Fibroblast of gingiva (primary cell): ENCODE measurements at regions not wholly inside any gene's neighbourhood (a gene's known extent, or its start where the extent isn't known, plus 50 kb on each side); places are given as distances from the start of the nearest gene placed in this dataset.
A peak's percentile ranks its signal among the peaks of the same experiment; 100 is the strongest.

Experiments
- DNase-seq: peaks from one replicate; pipeline ENCODE4 v3.0.0-alpha.2; 2011; ENCODE audit warnings: low read depth

GRCh38 chr5:126315341-126315740 lies 107.9 kb upstream of the GRAMD2B start:
- DNase-seq, result no peak

DNA sequence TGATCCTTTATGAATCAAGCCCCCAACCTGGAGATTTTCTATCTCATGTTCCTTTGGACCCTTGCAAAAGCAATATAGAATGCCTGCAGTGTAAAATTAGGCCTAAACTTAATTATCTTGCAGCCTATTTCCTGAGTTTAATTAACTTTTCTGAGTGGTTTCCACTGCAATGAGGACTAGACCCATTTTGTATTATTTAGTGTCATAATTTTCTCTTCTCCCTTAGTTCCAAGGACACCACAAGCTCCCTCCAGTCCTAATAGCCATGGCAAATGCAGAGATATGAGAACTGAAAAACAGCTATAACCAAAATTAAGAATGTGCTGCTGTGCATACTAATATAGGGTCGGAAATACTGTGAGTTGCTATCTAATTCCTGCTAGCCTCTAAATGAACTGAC lies 90.9 kb upstream of the GRAMD2B start:
- DNase-seq, result no peak

- no peak for DNase-seq
Measured at GRCh38 chr5:126334760-126335159, 88.4 kb upstream of the GRAMD2B start.

DNA sequence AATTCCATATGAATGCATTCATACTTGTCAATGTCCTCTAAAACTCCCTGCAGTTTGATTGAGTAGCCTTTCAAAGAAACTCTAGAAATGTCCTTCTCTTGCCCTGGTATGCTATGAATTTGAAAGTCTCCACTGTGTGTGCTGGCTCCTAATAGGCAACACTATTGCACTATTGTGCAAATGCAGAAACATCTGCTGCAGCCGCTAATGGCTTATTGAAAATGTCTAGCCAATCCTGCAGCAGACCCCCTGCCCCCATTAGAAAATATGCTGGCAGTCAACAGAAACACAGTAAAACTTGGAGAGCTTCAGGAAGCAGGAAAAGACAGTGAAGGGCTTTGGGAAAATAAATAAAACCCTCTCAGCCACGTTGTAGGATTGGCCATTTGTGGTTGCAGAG lies 87.3 kb upstream of the GRAMD2B start:
- peak; percentile 45 for DNase-seq

DNA sequence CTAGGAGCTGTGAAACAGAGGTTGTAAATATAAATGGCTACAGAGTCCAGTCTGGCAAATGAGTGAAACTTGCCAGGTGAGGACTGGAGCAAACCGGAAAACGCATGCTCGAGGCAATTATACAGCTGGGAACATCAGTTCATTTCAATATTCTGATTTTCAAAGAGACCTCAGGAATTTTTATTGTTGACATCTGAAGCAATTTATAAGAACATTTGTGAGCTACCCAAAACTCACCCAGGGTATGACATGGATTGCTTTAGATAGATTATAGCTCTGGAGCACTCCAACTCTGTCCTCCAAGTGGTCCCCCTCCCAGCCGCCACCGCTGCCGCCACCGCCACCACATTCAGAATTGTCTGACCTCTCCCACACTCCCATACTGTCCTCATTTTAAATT lies 84.6 kb upstream of the GRAMD2B start:
- no peak for DNase-seq

DNA sequence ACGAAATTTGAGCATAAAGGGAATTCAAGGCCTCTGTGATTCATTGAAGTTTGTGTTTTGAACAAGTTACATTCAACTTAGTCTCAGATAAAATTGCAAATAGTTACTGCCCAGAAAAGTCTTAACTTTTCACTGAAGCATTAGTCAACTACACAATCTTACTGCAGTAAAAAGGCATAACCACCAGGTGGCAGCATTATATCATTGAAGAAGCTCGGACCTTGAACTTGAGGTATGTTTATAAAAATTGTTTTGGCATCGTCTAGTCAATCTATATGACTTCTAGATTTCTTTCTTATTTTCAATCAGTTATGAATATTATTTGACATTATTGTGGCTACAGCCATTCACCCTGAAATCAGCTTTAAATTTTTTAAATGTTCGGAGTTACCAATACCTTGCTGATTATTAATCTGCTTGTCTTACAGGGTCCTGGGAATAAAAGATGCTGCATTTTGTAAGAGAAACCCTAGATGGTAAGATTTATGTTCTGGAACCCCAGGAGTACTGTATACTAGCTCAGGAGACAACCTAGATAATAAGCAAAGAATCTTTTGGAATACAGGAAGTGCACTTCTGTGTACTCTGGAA lies 83.9 kb upstream of the GRAMD2B start:
- peak; percentile 62 for DNase-seq

GRCh38 chr5:126341906-126342630 lies 81.1 kb upstream of the GRAMD2B start:
- no peak for DNase-seq

DNA sequence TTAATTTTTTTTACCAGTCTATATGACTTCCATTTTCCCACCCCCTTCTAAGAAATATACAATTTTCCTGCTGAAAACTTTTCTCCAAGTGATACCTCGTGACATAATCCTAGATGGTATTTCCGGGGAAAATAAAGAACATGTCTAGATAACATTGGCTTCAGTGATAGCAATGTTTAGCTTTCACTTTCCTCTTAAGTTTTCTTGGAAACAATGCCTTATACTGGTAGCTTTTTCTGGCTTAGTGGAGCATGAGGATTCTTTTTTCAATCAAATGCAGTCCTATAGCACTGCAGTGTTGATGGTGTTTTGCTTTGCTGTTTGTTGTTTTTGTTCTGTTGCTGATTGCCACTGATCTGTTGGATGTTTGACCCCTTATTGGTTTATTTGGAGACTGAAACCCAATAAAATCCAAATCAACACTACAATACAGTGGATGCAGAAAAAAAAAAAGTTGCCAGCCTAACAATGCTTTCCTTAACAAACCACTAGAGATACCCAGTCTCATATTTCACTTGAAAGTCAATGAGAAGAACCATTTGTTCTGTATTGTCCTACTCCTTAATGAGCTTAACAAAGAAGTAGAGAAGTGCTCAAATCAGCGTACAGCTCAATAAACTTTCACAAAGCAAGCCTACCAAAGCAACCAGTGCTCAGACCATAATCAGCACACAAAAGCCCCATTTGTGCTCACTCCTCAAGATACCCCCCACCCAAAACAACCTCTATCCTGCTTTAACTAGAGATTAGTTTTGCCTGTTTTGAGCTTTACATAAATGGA lies 74.2 kb upstream of the GRAMD2B start:
- DNase-seq, result no peak

GRCh38 chr5:126351153-126351552 lies 72.1 kb upstream of the GRAMD2B start:
- peak; percentile 34 for DNase-seq

DNA sequence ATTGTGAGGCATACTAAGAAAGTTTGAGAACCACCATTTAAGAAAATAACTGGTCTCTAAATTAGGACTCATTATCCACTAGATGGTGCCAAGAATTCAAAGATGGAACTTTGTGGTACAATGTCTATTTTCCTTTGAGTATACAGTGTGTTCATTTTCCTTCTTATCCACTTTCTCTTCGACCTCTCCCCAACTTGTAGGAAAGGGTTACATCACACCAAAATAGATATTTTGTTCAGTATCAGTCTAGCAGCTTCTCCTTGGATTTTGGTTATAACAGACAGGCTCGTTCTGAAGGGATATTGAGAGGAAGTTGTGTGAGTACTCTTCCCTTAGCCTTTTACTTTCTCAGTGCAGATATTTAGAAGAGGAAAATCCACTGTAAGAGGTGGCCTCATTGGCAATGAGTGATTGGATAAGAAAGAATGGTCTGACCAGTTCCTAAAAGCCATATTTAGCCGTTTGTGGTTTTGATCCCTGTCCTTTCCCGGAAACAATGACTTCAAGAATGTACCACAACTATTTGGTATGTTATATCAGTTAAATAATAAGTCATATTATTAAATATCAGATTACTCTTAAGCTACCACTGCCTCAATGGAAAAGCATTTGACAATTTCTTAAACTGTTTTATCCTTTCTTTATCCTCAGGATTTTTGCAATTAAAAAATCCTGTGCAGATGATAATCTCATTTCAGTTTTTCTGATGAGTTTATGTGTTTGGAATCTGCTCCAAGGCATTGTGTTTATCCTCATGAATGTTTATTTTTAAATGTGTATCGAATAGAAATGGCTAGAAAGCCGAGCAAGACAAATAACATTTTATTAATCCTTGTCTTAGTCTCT lies 69.0 kb upstream of the GRAMD2B start:
- peak; percentile 98 for DNase-seq

DNA sequence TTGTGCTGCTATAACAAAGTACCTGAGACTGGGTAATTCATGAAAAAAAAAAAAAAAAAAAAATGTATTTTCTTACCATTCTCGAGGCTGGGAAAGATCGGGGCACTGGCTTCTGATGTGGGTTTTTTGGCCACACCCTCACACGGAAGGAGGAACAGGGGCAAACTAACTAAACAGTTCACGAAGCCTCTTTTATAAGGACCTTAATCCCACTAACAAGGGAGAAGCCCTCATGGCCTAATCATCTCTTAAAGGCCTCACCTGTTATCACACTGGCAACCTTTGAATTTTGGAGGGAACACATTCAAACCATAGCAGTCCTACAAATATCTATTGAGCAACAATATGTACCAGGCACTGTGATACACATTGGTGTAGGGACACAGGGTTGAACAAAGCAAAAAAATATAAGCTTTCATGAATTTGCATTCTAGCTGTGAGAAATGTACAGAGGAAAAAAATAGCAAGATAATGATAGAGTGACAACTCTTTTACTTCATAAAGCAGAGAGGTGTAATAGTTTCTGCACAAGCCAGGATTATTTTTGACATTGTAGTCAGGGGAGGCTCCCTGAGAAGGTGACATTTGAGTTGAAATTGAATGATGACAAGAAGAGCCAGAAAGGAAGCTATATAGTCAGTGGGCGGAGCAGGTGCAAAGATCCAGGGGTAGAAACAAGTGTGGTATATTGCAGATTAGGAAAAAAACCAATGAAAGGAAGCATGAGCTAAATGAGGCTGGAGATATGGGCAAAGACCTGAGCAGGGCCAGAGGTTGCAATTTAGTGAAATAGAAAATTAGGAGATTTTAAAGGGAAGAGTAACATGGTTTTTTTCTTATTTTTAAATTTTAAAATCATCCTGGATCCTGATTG lies 68.1 kb upstream of the GRAMD2B start:
- DNase-seq, result no peak

- DNase-seq, result no peak
Measured at GRCh38 chr5:126355940-126356339, 67.3 kb upstream of the GRAMD2B start.

DNA sequence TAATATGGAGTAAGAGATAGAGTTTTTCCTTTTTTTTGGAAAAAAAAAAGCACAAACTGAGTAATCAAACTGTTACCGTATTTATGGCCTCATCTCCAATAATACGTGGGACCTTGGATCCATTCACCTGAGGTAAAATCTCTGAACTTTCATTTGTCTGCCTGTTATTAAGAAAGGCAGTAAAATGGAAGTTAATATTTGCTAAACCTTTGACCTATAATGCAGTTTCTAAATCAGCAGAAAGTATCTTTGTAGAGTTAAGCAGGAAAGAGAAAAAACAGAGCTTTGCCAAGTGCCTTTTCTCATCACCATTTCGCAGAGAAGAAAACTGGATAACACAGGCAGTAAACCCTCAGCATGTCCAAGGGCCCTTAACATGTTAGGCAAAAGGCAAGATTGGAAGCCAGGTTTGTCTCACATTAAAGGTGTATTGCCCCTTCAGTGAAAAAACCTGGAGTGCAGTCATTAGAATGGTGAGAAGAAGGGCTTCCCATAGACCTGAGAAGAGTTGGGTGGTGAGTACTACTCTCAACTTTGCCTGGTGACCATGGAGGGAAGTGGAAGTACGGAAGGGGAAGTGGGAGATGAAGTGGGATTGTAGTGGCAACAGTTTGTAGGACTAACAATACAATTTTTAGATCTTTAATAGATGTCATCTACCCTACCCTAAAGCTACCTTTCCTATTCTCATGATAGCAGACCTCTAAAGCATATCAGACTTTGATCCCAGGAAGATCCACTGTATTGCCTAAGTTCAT lies 65.4 kb upstream of the GRAMD2B start:
- no peak for DNase-seq

DNA sequence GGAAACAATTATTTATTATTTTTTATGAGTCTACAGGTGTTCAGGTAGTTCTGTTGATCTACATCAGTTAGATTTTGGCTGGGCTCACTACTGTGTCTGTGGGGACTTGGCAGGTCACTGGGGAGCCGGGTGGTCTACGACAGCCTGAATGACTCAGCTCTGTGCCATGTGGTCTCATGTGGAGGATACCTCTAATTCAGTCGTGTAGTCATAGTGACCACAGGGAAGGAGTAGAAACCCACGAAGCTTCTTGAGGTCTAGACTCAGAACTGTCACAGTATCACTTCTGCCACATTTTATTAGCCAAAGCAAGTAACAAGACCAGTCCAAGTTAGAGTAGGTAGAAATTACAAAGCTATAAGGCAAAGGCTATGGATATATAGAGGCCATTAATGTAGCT lies 64.7 kb upstream of the GRAMD2B start:
- no peak for DNase-seq

DNA sequence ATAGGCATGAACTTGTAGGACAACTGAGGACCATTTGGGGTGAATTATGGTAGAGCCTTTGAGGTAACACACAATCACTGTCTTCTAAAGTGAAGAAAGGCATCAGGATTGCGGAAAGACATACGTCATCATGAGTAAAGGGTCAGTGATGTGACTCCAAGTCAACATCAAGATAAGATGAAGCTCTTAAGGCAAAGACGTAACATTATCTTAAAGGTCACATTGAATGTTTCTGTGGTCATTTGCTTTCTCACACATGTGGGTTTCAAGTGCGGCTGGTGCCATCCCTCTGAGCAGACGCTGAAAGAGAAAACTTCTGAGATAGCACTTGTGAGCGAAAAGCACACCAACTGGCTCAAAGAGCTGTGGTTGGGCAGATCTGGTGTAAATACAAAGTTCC lies 63.3 kb upstream of the GRAMD2B start:
- no peak for DNase-seq

GRCh38 chr5:126360467-126360866 lies 62.7 kb upstream of the GRAMD2B start:
- no peak for DNase-seq

GRCh38 chr5:126363658-126364057 lies 59.6 kb upstream of the GRAMD2B start:
- peak; percentile 69 for DNase-seq

DNA sequence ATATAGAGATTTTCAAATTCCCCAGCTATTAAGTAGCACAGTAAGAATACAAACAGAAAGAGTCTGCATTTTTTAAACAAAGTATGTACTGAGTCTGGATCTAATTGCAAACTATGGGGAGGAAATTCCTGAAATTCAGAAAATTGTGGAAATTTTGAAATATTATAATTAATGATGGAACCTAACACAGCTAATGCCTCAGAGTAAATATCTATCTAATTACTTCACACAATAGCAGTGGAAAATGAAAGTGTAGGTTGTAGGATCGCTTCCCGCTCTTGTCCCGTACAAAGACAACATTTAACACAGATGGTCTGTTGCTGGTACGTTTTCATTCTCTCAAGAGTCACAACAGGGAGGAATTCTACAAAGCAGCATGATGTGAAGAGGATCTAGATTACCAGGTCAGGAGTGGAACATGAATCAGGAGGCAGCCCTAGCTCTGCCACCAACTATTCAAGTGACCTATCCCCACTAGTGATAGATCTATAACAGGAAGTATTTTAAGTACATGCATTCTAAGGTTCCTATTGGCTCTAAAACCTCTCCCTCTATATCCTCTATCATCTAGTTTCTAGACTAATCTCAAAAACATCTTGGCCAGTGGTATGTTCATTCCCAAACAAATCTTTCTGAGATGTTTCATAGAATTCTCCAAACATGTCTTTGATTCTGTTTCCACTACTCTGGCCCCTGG lies 58.9 kb upstream of the GRAMD2B start:
- peak; percentile 19 for DNase-seq

DNA sequence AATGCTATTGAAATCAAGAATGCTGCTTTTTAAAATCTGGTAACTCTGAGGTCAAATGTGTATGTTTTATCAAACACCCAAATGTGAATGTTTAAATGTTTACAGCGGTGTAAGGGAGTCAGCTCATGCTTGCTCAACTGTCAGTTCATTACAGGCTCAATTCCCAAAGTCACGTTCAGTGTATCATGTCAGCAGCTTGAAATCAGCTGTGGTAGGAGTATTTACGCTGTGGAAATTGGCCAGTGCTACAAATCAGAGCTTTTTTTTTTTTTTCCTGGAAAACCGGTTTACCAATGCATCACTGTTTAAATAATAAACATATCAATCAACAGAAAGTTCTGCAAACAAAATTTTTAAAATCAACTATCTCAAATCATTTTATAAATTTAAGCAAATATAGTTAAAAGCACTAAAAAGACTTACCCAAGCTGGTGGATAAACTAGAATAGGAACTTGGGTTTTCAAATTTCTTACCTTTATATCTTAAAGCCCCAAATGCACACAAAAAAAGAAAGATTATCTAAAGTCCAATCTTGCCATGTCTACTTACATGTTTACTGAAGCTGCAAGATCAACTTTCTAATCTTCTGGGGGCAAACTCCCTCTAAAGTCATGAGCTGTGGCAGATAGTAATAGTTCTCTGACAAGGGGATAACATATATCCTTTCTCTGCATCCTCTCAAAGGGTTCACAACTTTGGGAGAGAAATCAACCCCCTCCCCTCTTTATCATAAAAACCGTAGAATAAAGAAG lies 57.6 kb upstream of the GRAMD2B start:
- no peak for DNase-seq
